Tibial artery (tissue), 4 donors: ENCODE measurements at regions not wholly inside any gene's neighbourhood (a gene's known extent, or its start where the extent isn't known, plus 50 kb on each side); places are given as distances from the start of the nearest gene placed in this dataset.

Experiments
- DNase-seq, 2 donors: peaks; one replicate each; pipeline ENCODE4 v3.0.0-alpha.2; 2019
- H3K27ac ChIP-seq, 2 donors: fragments of 200-600 bp; sonication (generic) in 1 of 2; 1 replicate in 1 of 2; 2 replicates in 1 of 2; pipeline ENCODE4 v1.5.1; 2018 to 2019; ENCODE audit warnings: mild to moderate bottlenecking in 1 of 2
- H3K27me3 ChIP-seq, 2 donors: fragments of 200-600 bp; sonication (generic) in 1 of 2; one replicate each; pipeline versions ENCODE4 v1.5.1 to v1.6.0; 2016 to 2019
- H3K36me3 ChIP-seq, 3 donors: fragments of 200-600 bp; sonication (generic) in 2 of 3; one replicate each; pipeline ENCODE4 v1.5.1; 2016 to 2019; ENCODE audit warnings: mild to moderate bottlenecking in 2 of 3
- H3K4me1 ChIP-seq, 4 donors: fragments of 200-600 bp; sonication (generic) in 2 of 4; 1 replicate in 3 of 4; 2 replicates in 1 of 4; pipeline ENCODE4 v1.5.1; 2016 to 2019
- H3K4me3 ChIP-seq, 2 donors: fragments of 200-600 bp; sonication (generic) in 1 of 2; 1 replicate in 1 of 2; 2 replicates in 1 of 2; pipeline ENCODE4 v1.5.1; 2018 to 2019; ENCODE audit warnings: mild to moderate bottlenecking in 2 of 2
- H3K9me3 ChIP-seq, 3 donors: fragments of 200-600 bp; sonication (generic) in 1 of 3; one replicate each; pipeline ENCODE4 v1.5.1; 2016 to 2019
- intact Hi-C: fragments of 100-400 bp; cut with DNase I; formaldehyde crosslinking; loops from one replicate; pipeline ENCODE4 v1.15.0; 2023; ENCODE audit warnings: low total_unique reads
- TF ChIP-seq, protein P1 (sequence below), 2 experiments: fragments of 200-600 bp in 1 of 2; fragments of 450-650 bp in 1 of 2; IDR thresholded peaks; one replicate each; pipeline ENCODE4 v1.5.1; 2017 to 2019; ENCODE audit warnings: antibody characterized with exemption in 2 of 2, mild to moderate bottlenecking in 1 of 2, moderate library complexity in 1 of 2

DNA sequence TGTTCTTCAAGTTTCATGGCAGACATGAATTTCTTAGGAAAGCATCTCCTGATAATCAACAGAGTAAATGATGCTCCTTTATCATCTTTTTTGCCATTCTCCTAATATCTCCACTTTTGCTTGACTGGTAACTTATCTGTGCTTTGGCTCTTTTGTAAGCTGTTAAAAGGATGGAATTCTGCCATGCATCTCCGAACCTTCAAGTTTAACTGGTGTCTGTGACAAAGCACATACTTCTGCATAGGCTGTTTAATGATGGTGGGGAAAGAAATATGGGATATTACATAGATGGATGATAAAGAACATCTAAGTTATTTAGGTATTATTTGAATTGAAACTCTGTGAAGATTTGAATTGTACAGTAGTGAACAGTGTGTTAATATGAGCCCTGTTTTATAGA lies 866.9 kb upstream of the SLITRK1 start:
- intact Hi-C loops = no loop called here
- no peaks in the 10 kb centered on the region for H3K27me3 ChIP-seq
- DNase-seq = no peak
- TF ChIP-seq, protein P1, sequence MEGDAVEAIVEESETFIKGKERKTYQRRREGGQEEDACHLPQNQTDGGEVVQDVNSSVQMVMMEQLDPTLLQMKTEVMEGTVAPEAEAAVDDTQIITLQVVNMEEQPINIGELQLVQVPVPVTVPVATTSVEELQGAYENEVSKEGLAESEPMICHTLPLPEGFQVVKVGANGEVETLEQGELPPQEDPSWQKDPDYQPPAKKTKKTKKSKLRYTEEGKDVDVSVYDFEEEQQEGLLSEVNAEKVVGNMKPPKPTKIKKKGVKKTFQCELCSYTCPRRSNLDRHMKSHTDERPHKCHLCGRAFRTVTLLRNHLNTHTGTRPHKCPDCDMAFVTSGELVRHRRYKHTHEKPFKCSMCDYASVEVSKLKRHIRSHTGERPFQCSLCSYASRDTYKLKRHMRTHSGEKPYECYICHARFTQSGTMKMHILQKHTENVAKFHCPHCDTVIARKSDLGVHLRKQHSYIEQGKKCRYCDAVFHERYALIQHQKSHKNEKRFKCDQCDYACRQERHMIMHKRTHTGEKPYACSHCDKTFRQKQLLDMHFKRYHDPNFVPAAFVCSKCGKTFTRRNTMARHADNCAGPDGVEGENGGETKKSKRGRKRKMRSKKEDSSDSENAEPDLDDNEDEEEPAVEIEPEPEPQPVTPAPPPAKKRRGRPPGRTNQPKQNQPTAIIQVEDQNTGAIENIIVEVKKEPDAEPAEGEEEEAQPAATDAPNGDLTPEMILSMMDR (IDR thresholded peaks at IDR 0.05) = no peak
- no peak overlapping the region for H3K27ac ChIP-seq
- no peak overlapping the region for H3K4me3 ChIP-seq
- H3K36me3 ChIP-seq = no peaks in the 10 kb centered on the region
- no peaks in the 10 kb centered on the region for H3K4me1 ChIP-seq
- no peaks in the 10 kb centered on the region for H3K9me3 ChIP-seq

GRCh38 chr13:84745051-84745551 lies 862.8 kb upstream of the SLITRK1 start:
- Histone ChIP-seq H3K4me3 (no peak overlapping the region), H3K27me3 (no peaks in the 10 kb centered on the region), H3K4me1 (no peaks in the 10 kb centered on the region), H3K27ac (no peak overlapping the region), H3K9me3 (no peaks in the 10 kb centered on the region), H3K36me3 (no peaks in the 10 kb centered on the region)
- no peak for DNase-seq
- intact Hi-C loops = no loop called here
- TF ChIP-seq, protein P1 (IDR thresholded peaks at IDR 0.05) = no peak

- no peaks in the 10 kb centered on the region for H3K9me3 ChIP-seq
- intact Hi-C loops = no loop called here
- no peak overlapping the region for H3K4me3 ChIP-seq
- H3K36me3 ChIP-seq = no peaks in the 10 kb centered on the region
- TF ChIP-seq, protein P1 (IDR thresholded peaks at IDR 0.05) = no peak
- H3K27ac ChIP-seq = no peak overlapping the region
- H3K27me3 ChIP-seq = no peaks in the 10 kb centered on the region
- H3K4me1 ChIP-seq = no peaks in the 10 kb centered on the region
- DNase-seq = no peak
These were observed 861.9 kb upstream of the SLITRK1 start for GRCh38 chr13:84744203-84744602.

GRCh38 chr13:84741253-84741652 lies 859.0 kb upstream of the SLITRK1 start:
- Histone ChIP-seq H3K9me3 (no peaks in the 10 kb centered on the region), H3K27ac (no peak overlapping the region), H3K36me3 (no peaks in the 10 kb centered on the region), H3K4me3 (no peak overlapping the region), H3K27me3 (no peaks in the 10 kb centered on the region), H3K4me1 (no peaks in the 10 kb centered on the region)
- no peak for DNase-seq
- TF ChIP-seq, protein P1 (IDR thresholded peaks at IDR 0.05) = no peak
- intact Hi-C loops = no loop called here

GRCh38 chr13:84739021-84739420 lies 856.7 kb upstream of the SLITRK1 start:
- intact Hi-C loops = no loop called here
- H3K36me3 ChIP-seq = no peaks in the 10 kb centered on the region
- no peak overlapping the region for H3K27ac ChIP-seq
- H3K4me1 ChIP-seq = no peaks in the 10 kb centered on the region
- DNase-seq = no peak
- no peaks in the 10 kb centered on the region for H3K27me3 ChIP-seq
- H3K9me3 ChIP-seq = no peaks in the 10 kb centered on the region
- no peak overlapping the region for H3K4me3 ChIP-seq
- TF ChIP-seq, protein P1 (IDR thresholded peaks at IDR 0.05) = no peak

DNA sequence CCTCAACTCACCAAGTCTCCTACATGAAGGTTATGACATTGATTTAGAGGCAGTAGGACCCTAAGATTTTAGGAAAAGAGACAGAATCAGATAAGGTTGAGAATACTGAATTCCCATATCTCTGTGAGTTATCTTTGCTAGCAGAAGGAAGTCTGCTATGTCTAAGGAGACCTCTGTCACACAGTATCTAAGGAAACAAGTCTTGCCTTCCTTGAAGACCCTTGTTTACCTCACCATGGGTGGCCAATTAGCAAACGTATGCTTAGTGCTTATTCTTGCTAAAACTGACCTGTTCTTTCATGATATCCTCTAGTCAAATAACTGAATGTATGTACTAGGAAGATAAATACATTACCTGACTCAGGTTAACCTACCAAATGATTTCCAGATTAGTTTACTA lies 855.4 kb upstream of the SLITRK1 start:
- H3K27ac ChIP-seq = no peak overlapping the region
- H3K4me3 ChIP-seq = no peak overlapping the region
- no peaks in the 10 kb centered on the region for H3K27me3 ChIP-seq
- DNase-seq = no peak
- intact Hi-C loops = no loop called here
- no peaks in the 10 kb centered on the region for H3K36me3 ChIP-seq
- TF ChIP-seq, protein P1 (IDR thresholded peaks at IDR 0.05) = no peak
- no peaks in the 10 kb centered on the region for H3K4me1 ChIP-seq
- no peaks in the 10 kb centered on the region for H3K9me3 ChIP-seq
